ENCODE measurements at regions not wholly inside any gene's neighbourhood (a gene's known extent, or its start where the extent isn't known, plus 50 kb on each side); places are given as distances from the start of the nearest gene placed in this dataset.

DNA sequence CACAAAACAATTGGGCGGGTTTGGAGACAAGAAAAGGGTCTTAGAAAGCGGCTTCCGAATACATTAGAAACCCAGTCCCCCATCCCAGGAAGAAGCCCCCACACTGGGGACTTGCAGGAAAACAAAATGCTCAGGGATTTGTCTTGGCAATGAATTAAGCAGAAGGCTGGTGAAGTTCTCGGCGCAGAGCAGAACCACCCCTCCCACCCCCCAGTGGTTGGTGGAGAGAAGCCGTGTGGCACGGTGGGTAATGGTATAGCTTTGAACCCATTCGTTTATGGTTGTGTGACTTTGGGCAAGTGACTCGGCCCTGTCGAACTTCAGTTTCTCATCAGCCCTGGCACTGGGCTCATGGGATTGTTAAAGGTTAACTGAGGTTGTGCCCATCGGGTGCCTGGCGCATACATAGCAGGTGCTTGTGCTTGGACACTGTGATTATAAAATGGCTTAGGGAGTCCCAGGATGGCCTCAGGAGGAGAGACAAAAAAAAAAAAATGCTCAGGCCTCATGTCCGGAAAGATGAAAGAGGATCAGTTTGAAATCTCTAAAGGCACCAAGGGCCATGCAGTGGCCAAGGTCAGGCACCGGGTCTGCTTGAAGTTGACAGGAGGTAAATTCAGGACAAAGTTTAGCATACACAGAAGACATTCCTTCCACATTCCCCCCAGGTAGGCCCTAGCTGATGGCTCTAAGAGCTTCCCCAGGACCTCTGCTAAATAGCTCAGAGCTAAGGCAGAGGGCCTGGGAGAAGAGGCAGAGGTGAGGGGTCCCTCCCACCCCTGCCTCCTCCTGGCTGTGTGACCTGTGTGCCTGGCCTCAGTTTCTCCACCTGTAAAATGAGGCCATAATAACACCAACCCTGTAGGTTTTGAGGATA is 120.1 kb upstream of the PTPN1 start:
- H3K4me1 Mint-ChIP-seq, result peaks cover 13% of the 10 kb centered on the region
- TF ChIP-seq, protein P1, sequence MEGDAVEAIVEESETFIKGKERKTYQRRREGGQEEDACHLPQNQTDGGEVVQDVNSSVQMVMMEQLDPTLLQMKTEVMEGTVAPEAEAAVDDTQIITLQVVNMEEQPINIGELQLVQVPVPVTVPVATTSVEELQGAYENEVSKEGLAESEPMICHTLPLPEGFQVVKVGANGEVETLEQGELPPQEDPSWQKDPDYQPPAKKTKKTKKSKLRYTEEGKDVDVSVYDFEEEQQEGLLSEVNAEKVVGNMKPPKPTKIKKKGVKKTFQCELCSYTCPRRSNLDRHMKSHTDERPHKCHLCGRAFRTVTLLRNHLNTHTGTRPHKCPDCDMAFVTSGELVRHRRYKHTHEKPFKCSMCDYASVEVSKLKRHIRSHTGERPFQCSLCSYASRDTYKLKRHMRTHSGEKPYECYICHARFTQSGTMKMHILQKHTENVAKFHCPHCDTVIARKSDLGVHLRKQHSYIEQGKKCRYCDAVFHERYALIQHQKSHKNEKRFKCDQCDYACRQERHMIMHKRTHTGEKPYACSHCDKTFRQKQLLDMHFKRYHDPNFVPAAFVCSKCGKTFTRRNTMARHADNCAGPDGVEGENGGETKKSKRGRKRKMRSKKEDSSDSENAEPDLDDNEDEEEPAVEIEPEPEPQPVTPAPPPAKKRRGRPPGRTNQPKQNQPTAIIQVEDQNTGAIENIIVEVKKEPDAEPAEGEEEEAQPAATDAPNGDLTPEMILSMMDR (conservative IDR thresholded peaks at IDR 0.05), result no peak
- H3K4me3 Mint-ChIP-seq, result no peak overlapping the region
- no peak for DNase-seq (ENCODE audit: low read depth, low spot score)
- no peaks in the 10 kb centered on the region for H3K36me3 Mint-ChIP-seq (ENCODE audit: low read depth)
- no peaks in the 10 kb centered on the region for H3K9me3 Mint-ChIP-seq
- H3K27ac Mint-ChIP-seq (ENCODE audit: unreplicated experiment), result no peak overlapping the region
- H3K27me3 Mint-ChIP-seq (ENCODE audit: low read depth), result no peaks in the 10 kb centered on the region

DNA sequence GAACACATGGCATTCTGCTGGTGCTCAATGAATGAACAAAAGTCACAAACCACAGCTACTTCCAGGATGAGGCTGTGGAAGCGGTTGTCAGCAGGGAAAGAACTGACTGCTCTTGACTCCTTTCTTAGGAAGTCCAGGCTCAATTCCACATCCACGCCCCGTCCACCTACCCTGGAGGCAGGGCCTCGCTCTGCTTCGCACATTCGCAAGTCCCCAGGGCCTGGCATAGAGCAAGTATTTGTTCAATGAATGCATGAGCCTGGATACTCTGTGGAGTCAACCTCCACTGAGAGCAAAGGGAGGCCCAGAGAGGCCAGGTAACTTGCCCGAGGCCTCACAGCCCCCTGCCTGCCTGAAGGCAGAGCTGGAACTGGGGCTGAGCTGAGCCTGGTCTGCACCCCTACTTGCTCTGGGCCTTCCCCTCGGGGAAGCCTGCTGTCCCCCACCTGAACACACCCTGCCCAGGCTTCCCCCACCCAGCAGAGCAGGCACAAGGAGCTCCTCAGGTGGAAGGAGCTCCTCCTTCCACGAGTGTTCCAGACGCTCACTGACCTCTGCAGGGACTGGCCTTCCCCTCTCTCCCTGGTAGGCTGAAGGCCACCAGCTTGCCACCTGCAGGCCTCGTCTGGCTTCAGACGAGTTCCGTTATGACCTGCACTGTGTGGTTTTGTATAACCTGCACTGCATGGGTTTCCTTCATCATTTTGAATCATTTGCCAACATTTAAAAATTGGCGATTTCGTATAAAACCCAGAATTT is 119.3 kb upstream of the PTPN1 start:
- TF ChIP-seq, protein P1 (conservative IDR thresholded peaks at IDR 0.05), result no peak
- Mint-ChIP-seq H3K36me3 (ENCODE audit: low read depth) (no peaks in the 10 kb centered on the region), H3K9me3 (no peaks in the 10 kb centered on the region), H3K27me3 (ENCODE audit: low read depth) (no peaks in the 10 kb centered on the region), H3K27ac (ENCODE audit: unreplicated experiment) (no peak overlapping the region), H3K4me3 (no peak overlapping the region), H3K4me1 (peaks cover 13% of the 10 kb centered on the region)
- no peak for DNase-seq (ENCODE audit: low read depth, low spot score)

DNA sequence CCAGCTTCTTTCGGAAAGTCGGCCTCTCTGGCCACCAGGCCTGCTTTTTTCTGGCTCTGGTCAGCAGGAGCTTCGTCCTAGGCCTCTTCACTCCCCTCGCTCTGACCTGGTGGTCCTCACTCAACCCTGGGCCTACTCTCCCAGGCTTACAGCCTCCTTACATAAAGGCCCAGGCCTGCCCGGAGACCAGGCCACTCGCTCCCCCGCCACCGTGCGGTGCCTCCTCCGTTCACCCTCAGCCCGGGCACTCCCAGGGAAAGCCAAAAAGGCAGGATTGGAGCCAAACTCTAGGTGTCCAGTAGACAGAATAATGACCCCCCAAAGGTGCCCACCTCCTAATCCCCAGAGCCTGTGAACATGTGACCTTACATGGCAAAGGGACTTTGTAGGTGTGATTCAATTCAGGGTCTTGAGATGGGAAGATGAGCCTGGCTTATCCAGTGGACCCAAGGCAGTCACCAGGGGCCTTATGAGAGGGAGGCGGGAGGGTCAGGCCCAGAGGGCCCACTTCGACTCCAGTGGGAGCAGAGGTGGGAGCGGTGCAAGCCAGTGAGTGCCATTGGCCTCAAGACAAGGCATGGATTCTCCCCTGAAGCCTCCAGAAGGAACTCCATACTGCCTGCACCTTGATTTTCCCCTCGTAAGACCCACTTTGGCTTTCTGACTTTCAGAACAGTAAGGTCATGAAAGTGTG is 118.6 kb upstream of the PTPN1 start:
- no peak overlapping the region for H3K4me3 Mint-ChIP-seq
- no peaks in the 10 kb centered on the region for H3K27me3 Mint-ChIP-seq (ENCODE audit: low read depth)
- TF ChIP-seq, protein P1 (conservative IDR thresholded peaks at IDR 0.05), result no peak
- no peaks in the 10 kb centered on the region for H3K36me3 Mint-ChIP-seq (ENCODE audit: low read depth)
- DNase-seq (ENCODE audit: low read depth, low spot score), result no peak
- H3K4me1 Mint-ChIP-seq, result peaks cover 13% of the 10 kb centered on the region
- no peak overlapping the region for H3K27ac Mint-ChIP-seq (ENCODE audit: unreplicated experiment)
- H3K9me3 Mint-ChIP-seq, result no peaks in the 10 kb centered on the region

DNA sequence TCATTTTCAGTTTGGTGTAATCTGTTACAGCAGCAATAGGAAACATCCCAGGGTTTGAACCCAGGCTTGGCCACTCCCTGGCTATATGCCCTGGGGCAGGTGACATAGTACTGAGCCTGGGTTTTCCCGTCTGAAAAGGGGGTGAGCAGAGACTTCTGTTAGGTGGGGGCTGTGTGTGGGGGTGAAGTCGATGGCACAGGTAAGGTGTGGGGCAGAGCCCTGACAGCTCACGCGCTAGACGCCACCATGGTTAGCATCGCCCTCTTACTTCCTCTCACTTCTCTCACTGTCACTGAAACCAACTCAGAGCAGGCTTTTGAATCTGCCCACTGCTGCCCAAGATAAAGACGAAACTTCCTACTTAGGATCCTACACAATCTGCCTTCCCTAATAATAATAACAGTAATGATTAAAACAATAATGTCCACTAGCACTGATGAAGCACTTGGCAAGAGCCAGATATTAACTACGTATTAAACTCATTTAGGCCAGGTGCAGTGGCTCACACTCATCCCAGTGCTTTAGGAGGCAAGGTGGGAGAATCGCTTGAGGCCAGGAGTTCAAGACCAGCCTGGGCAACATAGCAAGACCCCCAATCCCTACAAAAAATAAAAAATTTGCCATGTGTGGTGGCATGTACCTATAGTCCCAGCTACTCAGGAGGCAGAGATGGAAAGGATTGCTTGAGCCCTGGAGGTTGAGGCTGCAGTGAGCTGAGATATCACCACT is 117.9 kb upstream of the PTPN1 start:
- Mint-ChIP-seq H3K9me3 (no peaks in the 10 kb centered on the region), H3K4me1 (peaks cover 13% of the 10 kb centered on the region)

More for the DNA sequence above, 117.9 kb upstream of the PTPN1 start:
- H3K27ac Mint-ChIP-seq (ENCODE audit: unreplicated experiment), result no peak overlapping the region
- no peaks in the 10 kb centered on the region for H3K36me3 Mint-ChIP-seq (ENCODE audit: low read depth)
- H3K27me3 Mint-ChIP-seq (ENCODE audit: low read depth), result no peaks in the 10 kb centered on the region
- no peak overlapping the region for H3K4me3 Mint-ChIP-seq
- no peak for DNase-seq (ENCODE audit: low read depth, low spot score)
- TF ChIP-seq, protein P1 (conservative IDR thresholded peaks at IDR 0.05), result no peak

All from neural crest cell (in vitro differentiated cells).